RCC 7860 (cell line): ENCODE measurements at regions not wholly inside any gene's neighbourhood (a gene's known extent, or its start where the extent isn't known, plus 50 kb on each side); places are given as distances from the start of the nearest gene placed in this dataset.

ENCODE experiments used
- DNase-seq: peaks from one replicate; pipeline ENCODE4 v3.0.0-alpha.2; 2015; ENCODE audit warnings: low spot score
- FAIRE-seq: peaks from 2 replicates; lab custom pipeline; 2012; peaks lifted over from hg19 to GRCh38; lab: Jason Lieb, UNC

- no peak for FAIRE-seq
- no peak for DNase-seq
These were observed 180.4 kb upstream of the COL8A1 start for GRCh38 chr3:99458013-99458412.

- FAIRE-seq (no peak), DNase-seq (no peak)
These were observed 195.8 kb upstream of the COL8A1 start for GRCh38 chr3:99442599-99442998.

DNA sequence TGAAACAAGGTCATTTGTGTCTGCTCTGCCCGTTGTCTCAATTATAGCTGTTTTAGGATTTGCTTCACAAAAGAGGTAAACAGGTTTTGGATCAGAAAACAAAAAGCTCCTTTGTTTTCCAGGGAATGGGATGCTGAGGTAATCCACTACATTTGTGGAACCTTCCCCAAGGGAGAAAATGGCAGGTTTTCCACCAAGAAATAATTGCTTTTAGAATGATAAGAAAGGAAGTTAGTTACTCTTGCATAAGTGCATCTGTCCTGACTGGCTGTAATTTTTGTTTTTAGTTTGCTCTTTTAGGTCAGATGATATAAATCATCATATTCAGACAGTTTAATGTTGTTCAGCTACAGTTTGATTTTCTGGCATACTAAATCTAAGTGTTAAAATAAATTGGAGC, 198.5 kb upstream of the COL8A1 start:
- DNase-seq (no peak), FAIRE-seq (no peak)

DNA sequence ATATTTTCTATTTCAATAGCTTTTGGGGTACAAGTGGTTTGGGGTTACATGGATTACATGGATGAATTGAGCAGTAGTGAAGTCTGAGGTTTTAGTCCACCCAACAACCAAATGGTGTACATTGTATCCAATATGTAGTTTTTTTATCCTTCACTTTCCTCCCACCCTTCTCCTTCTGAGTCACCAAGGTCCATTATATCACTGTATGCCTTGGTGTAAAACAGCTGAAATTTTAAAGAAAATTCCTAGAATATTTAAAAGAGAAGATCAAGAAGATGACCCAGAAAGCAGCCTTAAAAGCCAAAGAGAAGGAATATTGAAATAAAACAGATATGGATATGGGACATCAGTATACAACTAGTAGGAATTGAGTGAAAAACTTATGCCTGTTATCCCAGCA, 204.2 kb upstream of the COL8A1 start:
- FAIRE-seq: no peak
- DNase-seq: no peak

DNA sequence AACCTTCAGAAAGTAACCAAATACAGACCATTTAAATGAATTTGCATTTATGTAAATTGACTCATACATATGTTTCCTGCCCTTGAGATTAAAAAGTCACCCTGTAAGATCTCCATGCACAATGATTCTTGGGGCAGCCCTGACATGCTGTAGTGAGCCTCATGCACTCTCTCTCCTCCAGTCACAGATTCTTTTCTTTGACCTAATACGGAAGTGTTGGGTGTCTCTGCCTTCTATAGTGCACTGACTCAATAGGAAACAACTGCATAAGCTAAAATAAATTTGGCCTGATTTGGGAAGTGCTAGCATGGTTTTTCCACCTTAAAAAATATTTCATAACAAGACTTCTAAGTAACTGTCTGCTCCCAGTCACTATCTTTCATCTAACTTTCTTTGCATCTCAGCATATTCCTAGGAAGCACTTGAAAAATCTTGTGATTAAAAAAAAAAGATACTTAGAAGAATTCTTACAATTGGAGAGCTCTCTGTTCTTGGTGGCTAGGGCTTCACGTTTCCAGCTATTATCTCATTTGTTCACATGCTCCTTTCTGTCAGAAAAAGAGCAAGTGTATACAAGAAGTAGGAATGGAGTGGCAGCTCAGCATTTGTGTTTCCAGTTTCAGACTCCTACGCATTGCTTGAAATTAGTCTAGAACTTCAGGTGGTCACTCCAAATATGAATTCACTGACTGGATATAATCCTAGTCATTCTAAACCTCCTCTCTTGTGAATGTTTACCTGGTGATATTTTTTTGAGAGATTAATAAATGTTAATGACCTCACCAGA, 207.9 kb upstream of the COL8A1 start:
- no peak for FAIRE-seq
- no peak for DNase-seq

GRCh38 chr3:99429502-99429901, 208.9 kb upstream of the COL8A1 start:
- FAIRE-seq (peak; percentile 51), DNase-seq (no peak)

DNA sequence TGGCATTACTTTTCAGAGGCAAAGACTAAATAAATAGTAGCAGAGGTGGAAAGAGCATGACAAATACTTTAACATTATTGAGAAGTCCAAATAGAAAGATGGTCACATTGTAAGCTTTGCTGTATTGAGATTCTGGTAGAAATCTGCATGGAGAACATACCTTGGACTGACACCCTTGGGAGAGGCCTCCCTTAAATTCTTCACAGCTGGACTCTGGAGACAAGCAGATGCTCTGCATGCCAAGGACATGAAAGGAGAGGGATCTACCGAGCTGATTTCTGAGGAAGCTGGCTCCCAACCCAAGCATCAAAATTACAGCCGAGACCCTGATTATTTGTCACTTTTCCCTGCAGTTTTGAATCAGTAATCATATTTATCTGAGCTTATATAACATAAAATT, 212.5 kb upstream of the COL8A1 start:
- no peak for FAIRE-seq
- DNase-seq: no peak

DNA sequence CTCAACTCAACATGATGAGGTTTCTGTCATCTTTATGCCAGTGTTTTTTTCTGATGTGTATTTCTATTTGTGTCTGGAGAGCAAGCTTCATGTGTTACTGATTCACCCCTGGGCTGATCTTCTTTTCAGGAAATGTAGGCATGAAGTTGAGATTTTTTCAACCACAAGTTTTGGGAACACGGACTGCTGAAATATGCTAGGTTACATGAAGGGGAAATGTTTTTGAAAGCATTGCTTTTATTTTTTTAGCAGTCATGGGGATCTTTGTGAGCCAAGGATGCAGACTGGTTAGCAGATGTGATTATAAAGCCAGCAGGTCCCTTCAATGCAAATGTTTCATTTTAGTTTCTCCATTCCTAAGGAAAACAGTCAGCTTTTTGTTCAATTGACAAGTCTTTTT, 219.3 kb upstream of the COL8A1 start:
- DNase-seq (no peak), FAIRE-seq (no peak)

DNA sequence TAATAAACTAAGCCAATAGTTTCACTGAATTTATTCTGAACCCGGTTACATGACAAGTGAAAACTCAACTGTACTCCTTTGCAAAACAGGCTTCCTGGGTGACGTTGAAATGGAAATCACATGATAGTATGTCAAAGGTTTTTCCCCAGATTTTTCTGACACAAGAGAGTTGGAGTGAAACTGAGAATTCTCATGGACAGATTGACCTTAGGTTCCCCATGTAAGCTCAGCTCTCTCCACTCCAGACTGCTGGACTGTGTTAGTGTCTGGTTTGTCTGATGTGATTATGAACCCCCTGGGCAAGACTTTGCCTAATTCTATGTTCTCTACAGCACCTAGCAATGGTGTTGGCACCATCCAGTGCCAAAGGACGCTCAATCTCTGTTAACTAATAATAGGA, 219.7 kb upstream of the COL8A1 start:
- DNase-seq (no peak), FAIRE-seq (no peak)

DNA sequence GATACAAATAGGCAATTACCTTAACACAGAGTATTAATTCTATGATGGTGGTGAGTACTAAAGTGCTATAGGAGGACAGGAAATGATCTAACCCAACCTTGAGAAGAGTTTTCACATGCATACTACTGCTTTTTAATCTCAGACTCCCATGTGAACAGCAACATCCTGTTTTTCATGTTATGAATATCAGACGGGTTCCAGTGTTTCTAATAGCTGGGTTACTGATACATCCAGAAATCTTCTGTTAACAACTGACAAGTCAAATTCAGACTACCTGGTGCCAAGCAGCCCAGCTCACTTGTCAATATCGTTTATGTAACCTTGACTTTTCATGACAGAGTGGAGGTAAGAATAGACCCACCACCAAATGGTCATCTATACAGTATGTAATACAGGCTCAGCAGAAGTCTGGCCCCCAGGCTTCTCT, 220.2 kb upstream of the COL8A1 start:
- DNase-seq (no peak), FAIRE-seq (no peak)

DNA sequence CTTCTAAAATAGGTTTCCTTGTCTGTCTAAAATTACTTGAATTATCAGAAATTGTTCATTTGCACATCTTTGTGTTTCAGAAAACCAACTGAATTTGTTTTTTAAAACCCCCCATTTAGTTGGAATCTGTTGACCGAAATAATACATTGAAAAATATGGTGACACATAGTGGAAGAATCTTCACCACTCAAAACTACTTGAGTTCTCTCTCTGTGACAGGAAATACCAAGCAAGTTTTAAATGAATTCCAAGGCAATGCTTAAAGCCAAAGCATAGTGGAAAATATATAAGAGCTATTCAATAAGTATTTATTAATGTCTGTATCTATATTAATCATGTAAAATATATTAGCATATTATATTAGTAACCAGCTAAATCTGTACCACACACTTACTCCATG, 224.9 kb upstream of the COL8A1 start:
- FAIRE-seq (peak; percentile 81), DNase-seq (peak; percentile 28)

DNA sequence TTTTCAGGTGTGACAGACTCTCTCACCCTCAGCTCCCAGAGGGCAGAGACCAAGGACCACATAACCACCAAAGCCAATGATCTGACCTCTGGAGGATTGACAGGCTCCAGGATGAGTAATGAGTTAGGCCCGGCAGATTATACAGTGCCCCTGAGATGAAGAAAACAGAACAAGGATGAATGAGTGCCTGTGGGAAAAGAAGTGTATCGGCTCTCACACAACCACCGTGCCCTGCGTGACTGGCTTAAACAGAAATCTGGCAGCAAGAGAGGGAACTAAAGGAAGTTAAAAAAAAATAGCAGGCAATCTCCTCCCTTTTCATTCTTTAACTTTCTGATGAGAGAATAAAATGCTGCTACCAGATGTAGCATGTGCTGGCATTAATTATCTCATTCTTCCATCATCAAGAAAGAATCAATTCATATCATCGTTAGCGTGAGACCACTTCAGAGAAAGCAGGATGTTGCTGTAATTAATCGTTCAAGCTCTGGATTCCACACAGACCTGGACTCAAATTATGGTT, 227.5 kb upstream of the COL8A1 start:
- FAIRE-seq (peak; percentile 90), DNase-seq (peak; percentile 82)

- FAIRE-seq (no peak), DNase-seq (no peak)
These were observed 228.4 kb upstream of the COL8A1 start for GRCh38 chr3:99409961-99410360.

- FAIRE-seq (no peak), DNase-seq (no peak)
These were observed 231.1 kb upstream of the COL8A1 start for GRCh38 chr3:99407257-99407656.

- FAIRE-seq (no peak), DNase-seq (no peak)
These were observed 235.6 kb upstream of the COL8A1 start for GRCh38 chr3:99402755-99403154.

DNA sequence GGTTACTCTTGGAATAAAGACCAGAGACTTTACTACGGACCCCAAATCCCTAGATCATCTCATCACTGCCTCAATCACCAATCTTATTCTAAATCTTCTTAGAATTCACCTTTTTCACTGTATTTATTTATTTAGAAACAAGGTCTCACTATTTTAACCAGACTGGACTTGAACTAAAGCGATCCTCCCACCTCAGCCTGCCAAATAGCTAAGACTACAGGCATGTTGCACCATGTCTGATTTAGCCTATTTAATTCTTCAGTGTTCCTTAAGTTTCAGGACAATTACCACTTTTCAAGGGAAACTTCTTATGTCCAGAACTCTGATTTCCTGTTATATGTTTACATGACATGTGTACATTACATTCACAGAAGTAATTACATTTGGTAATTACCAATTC, 238.0 kb upstream of the COL8A1 start:
- DNase-seq: no peak
- no peak for FAIRE-seq

- FAIRE-seq (no peak), DNase-seq (no peak)
These were observed 241.6 kb upstream of the COL8A1 start for GRCh38 chr3:99396651-99397275.

DNA sequence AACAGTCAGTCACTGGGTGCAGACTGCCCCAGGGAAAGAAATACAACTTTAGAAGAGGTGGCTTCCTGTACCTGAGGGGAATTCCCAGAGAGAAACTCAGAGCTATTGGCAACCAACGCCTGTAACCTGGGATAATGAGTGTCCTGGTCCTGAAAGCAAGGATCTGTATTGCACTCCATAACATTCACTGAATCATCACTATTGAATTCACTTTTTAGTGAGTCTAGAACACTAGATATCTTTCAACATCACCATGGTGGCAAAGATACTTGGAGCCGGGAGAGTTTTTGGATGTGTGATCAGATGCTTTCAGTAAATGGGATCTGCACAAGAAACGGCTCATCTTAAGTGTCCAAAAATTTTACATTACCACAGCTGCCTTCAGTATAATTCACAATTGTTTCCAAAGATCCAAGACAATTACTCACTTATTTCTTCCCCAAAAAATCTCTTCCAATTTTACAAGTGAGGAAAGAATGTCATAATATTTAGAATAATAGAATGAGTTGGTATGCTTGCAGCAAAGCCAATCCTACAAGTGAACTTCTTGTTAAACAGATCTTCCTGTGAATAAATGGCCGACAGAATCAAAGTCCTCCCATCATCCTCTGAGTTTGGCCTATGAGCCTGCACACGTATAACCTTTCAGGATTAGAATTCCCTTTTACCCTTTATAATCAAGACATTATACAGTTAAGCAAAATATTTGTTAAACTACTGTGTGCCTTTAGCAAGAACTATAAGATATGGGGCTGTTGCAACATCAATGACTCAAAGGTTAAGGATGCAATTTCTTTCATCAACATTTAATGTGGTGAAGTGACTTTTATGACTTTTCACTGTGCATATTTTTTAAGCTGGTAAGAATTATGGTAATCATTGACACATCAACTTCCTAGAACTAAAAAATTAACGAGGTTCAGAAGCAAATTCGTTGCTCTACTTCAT, 243.3 kb upstream of the COL8A1 start:
- DNase-seq (peak; percentile 73), FAIRE-seq (peak; percentile 91)

GRCh38 chr3:99393961-99394360, 244.4 kb upstream of the COL8A1 start:
- FAIRE-seq: no peak
- DNase-seq: no peak

DNA sequence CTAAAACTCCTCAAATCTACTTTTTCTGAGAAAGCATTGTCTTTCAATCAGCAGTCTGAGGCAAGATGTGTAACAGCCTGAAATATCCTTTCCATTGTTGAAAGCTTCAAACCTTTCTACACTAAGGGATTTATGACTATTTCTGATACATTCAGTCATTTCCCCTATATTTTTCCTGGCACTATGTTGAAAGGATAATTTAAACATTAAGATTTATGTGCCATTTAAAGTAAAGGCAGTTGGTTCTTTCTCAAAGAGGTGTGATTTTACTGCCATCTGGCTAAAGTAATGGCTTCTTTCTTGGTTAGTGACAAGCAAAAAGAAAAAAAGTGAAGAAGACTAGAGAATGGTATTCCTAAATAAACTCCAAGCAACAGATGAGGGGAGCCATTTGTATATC, 249.6 kb upstream of the COL8A1 start:
- FAIRE-seq: no peak
- DNase-seq: no peak

DNA sequence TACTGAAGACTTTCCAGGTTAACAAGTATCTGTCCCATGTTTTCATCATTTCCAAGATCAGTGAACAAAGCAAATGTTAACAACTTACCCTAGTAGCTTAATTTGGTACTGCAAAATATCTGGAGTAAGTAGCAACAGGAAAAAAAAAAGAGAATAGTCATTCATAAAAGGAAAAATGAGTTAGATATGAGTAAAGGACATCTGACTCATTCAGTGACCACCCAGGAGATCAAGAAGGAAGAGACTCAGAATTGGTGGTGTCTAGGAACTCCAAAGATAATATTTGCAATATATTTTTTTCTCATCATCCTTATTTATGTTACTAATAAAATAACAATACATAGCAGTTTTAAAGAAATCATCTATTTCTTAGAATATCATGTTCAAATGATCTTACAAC, 253.8 kb upstream of the COL8A1 start:
- FAIRE-seq (peak; percentile 40), DNase-seq (peak; percentile 9)
